GM18951 (cell line): ENCODE measurements at regions not wholly inside any gene's neighbourhood (a gene's known extent, or its start where the extent isn't known, plus 50 kb on each side); places are given as distances from the start of the nearest gene placed in this dataset.
"Not testable (repeated sequence)": the region's sequence is repeated elsewhere in the genome, so short reads cannot be mapped to it uniquely, and the experiment has no call there.

Experiments used
- POLR2A ChIP-seq: IDR thresholded peaks from 4 replicates; pipeline ENCODE4 v1.6.1; 2011; ENCODE audit warnings: mild to moderate bottlenecking; ENCODE audit not compliant: insufficient read length, insufficient read depth; ENCODE audit errors: extremely low read depth
- in situ Hi-C: fragments of 300-500 bp; cut with MboI; formaldehyde crosslinking; loops from one replicate; pipeline ENCODE4 v1.12.0; 2022; ENCODE audit warnings: low sequenced_read_pairs, mixed read lengths, inconsistent platforms; ENCODE audit not compliant: unreplicated experiment

DNA sequence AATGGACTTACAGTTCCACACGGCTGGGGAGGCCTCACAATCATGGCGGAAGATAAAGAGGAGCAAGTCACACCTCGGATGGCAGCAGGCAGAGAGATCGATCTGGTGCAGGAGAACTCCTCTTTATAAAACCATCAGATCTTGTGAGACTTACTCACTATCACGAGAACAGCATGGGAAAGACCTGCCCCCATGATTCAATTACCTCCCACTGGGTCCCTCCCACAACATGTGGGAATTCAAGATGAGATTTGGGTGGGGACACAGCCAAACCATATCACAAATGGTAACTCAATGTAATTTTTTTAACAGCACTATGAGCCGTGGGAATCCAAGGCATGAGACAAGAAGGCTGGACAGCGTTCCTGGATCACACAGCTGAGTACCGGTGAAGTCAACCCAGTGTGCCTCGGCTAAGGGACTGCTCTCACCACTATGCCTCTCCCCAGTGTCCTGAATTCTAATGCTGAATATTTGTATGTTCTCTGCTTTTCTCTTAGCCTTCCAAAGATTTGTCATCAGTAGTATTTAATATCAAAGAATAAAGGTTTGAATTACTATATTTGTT lies 84.3 kb downstream of the IRS2 start:
- in situ Hi-C loops, result not testable (repeated sequence)

DNA sequence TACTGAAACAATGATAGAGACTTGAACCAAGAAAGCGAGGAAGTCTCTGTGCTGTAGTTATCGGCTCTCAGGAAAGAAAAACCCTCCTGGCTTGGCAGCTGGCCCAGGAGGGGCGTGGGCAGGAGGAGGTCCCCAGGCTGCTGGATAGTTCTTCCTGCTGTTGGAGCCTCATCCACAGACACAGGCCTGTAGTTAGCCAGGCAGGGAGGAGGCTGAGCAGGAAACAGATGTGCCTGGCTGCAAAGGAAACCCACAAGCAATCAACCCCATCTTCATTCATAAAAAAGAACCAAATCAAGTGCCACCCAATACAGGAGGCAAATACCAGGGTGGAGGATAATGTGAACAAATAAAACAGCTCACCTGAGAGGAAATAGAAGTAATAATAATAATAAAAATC lies 86.2 kb downstream of the IRS2 start:
- TF ChIP-seq POLR2A, result no peak
- in situ Hi-C loops, result no loop called here

DNA sequence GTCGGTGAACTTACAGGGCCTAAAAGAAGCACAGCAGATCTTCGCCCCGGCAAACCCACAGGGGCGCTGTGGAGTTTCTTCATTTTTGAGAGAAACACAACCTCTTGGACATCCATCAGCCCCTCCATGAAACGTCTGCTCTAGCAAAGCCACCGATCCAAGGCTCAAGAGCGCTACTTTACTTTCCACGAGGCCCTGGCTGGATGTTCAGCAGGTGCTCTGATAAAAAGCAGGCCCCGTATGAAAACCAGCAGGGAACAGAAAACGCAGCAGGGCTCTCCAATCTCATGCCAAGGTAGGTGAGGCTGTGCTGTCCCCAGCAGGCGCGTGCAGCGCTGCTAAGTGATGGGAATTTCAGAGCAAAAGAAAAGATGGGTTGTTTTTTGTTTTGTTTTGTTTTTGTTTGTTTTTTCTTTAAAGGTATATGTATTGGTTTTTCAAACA lies 86.7 kb downstream of the IRS2 start:
- in situ Hi-C loops, result no loop called here
- no peak for TF ChIP-seq POLR2A

DNA sequence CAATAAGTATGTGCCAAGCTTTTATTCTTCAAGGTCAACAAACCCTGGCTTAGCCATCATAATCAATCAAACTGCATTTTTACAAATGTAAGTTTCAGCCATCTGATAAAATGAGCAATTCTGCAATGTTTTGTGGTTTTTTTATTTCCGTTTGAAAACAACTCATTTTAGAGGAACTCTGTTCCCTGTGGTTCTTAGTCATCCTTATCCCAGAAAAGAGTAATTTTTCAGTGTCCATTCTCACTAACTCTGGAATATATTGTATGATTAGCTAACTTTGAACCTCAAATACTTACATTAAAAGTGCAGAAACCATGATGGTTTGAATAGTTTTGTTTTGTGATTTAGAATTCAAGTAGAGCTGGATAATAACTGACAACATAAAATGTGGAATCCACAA lies 87.6 kb downstream of the IRS2 start:
- in situ Hi-C loops, result no loop called here
- no peak for TF ChIP-seq POLR2A

DNA sequence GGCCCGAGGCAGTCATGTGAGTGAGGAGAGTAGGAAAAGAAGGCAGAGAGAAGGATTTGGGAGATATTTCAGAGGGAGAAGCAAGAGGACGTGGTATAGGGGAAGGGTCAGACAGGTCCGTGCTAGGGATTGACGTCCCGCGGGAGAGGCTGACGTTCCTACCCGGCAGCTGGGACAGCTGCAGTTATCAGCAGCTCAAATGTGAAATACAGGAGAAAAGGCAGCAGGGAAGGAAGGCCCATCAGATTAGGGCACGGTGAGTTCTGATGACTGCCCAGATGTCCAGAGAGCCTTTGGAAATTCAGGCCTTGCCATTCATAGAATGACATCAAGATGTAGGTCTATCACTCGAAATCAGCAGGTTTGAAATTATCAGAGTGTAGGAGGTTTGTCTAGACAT lies 88.4 kb downstream of the IRS2 start:
- in situ Hi-C loops, result no loop called here
- no peak for TF ChIP-seq POLR2A

DNA sequence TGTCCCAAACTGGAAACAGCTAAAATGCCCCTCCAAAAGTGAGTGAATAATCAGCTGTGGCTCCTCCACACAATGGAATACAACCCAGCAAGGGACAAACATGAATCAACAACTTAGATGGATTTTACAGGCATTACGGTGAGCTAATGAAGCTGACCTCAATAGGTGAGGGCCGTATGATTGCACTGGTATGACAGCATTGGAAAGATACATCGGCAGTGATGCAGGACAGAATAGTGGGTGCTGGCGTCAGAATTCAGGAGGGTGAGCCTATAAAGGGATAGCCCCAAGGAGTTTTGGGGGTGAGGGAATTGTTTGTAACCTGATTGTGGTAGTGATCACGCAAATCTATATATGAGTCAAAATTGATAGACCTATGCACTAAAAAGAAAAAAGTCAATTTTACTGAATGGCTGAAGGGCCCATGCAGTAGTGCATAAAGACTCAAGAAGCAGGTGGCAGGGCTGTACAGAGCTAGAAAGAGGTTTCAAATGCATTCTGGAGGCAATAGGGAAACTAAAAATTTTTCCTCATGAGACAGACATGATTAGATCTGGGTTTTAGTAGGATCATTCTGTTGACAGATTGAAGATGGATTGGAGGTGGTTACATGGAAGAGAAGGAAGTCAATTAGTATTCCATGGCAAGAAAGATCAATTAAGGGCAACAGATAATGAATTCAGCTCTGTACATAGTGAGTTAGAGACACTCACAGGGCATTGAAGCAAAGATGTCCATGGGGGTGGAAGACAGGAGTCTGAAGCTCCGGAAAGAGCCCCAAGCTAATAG lies 90.8 kb downstream of the IRS2 start:
- TF ChIP-seq POLR2A, result no peak
- in situ Hi-C loops, result no loop called here

DNA sequence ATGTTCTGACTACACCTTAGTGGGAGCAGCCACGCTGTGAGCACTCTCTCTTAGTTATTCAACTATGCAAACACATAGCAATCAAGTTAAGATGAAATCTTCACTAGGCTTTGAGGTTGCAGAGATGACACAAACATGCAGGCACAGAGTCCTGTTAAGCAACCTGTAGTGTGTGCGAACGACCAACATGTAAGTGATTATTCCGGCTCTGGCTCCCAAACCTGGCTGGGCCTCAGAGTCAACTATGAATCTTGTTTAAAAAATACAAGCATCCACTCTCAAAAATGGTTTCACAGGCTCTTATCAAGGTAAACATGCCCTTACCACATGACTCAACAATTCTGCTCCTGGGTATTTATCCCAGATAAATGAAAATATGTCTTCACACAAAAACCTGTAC lies 91.4 kb downstream of the IRS2 start:
- in situ Hi-C loops, result no loop called here
- no peak for TF ChIP-seq POLR2A

DNA sequence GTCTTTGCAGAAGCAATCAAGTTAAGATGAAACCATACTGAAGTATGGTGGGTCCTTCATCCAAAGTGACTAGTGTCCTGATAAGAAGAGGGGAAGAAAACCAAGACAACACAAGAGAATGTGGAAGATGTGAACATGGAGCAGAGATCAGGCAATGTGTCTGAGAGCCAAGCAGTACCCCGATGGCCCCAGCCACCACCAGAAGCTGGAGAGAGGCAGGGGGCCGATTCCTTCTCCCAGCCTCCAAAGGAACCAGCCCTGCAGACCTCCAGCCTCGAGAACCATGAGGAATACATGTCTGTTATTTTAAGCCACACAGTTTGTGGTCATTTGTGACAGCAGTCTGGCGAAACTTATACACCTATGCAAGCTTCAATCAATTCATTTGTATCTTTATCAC lies 93.2 kb downstream of the IRS2 start:
- in situ Hi-C loops, result no loop called here
- TF ChIP-seq POLR2A, result no peak

DNA sequence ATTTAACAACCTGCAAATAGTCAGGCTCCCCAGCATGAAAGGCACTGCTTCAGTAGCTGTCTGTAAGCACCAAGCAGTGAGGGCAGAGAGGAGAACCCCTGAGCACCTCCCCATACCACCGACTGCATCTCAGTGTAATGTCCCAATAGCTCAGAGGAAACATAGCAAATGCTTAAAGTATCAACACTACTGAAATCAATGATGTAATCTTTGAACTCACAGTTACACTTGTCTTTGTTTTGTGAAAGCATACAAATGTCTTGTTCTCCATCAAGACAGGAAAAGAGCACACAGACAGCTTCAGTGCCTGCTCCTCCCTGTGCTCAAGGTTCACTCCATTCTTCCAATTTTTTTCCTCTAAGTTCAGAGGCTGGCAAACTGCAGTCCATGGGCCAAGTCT lies 94.7 kb downstream of the IRS2 start:
- TF ChIP-seq POLR2A, result no peak

DNA sequence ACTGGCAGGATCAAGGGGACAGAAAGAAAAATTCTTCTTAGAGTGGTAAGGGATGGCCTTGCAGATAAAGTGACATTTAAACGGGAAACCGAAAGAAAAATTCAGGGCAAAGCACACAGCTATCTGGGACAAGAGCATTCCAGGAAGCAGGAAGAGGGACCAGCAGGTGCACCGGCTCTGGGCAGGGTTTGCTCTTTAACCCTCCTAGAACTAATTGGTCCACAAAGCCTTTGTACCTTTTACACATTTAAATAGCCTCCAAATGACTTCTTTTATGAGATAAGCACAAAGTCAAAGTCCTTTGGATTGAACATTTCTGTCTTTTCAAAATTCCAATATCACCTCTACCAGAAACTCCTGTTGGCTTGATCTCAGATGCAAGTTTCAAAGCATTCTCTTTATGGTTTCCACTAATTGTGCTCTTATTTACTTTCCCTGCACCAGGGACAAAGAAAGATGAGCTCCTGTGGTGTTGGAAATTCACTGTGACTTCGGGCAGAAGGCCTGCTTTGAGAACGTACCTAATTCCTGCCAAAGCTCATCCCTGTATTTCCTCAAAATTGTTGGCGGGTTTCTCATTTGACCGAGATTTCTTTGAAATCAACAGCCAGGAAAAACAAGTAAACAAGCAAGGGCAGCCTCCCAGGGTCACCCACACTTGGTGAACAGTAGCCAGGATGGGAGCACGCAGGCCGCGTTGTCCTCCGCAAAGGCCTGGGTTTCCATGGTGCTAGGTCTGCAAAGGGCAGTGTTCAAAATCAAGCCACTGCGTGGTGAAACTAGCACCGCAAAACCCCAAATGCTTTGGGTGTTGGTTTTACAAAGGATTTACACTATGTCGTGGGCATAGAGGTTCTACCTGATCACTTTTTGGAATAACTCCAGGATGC lies 98.6 kb downstream of the IRS2 start:
- no peak for TF ChIP-seq POLR2A
- in situ Hi-C loops, result no loop called here

More for the DNA sequence above, 94.7 kb downstream of the IRS2 start:
- in situ Hi-C loops, result no loop called here

DNA sequence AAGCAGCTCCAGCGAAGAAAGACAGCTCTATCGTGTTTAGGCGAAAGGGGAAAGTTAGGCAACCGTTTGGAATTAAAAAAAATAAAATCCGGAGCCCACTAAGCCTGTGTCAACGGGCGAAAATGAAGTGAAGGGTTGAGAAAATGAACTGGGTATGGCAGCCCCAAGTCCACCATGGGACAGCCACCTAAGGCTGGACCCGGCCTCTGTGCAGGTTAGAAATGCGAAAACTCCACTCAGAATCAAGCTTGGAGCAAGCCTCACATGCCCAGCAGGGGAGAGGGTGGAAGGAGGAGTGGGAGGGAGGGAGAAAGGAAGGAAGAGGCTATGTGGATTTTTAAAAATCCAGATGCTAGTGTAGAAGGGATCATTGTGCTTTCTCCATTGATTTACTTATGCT lies 101.2 kb downstream of the IRS2 start:
- TF ChIP-seq POLR2A, result no peak
- in situ Hi-C loops, result no loop called here

DNA sequence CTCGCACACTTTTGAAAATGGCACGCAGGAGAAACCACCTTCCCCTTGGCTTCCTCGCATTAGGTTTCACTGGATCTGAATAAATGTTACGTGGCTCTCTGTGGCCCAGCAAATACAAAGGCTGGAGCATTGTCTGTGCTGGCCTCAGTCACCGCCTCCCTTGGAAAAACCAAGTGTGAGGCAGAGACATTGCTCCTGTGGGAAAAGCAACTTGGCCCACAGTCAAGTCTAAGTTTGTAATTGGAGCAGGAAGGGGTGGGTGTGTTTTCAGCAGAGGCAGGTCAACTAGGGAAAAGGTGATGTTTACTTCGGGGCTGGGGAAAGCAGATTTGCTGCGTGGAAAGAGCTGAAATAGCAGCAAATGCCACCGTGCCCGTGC lies 101.6 kb downstream of the IRS2 start:
- no peak for TF ChIP-seq POLR2A
- in situ Hi-C loops, result no loop called here

DNA sequence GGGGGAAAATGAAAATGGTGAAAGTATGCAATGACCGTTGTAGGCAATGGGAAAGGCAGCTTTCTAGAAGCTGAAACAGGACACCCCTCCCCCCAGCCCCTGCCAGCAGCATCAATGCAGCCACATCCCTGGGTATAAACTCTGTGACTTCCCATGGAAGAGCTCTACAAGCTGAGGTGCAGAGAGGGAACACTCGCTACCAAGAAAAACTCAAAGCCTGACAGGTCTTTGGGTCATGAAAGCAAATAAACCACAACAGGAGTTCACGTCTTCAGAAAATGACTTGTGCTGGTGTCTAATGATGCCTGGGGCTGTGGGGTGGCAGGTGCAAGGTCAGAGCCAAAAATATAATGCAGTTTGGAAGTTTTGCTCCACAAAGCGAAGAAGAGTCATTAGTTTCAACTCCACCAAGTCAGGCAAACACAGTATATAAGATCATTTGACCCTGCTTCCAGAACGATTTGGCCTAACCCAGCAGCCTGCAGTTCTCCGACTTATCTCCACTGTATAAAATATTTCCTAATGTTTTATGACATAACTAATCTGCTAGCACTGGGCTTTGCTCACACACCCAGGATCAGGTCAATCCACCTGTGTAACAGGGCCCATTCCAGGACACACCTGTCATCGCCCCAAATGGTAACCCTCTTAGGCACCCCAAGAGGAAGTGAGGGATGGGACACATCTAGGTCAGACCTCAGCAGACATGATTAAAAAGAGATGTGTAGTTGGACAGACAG lies 102.1 kb downstream of the IRS2 start:
- in situ Hi-C loops, result no loop called here
- TF ChIP-seq POLR2A, result no peak
